ENCODE measurements at regions not wholly inside any gene's neighbourhood (a gene's known extent, or its start where the extent isn't known, plus 50 kb on each side); places are given as distances from the start of the nearest gene placed in this dataset.

GRCh38 chr1:42096554-42096953 is 56.7 kb upstream of the GUCA2B start:
- no peaks in the 10 kb centered on the region for H3K36me3 Mint-ChIP-seq
- no peaks in the 10 kb centered on the region for H3K4me1 Mint-ChIP-seq
- no peak overlapping the region for H3K4me3 Mint-ChIP-seq
- ATAC-seq (no peak), DNase-seq (ENCODE audit: low spot score in 2 of 2) (no peak)
- peaks cover 9% of the 10 kb centered on the region for H3K9me3 Mint-ChIP-seq
- no peak overlapping the region for H3K27ac Mint-ChIP-seq

- Mint-ChIP-seq H3K4me1 (no peaks in the 10 kb centered on the region), H3K36me3 (no peaks in the 10 kb centered on the region), H3K4me3 (no peak overlapping the region), H3K9me3 (peaks cover 13% of the 10 kb centered on the region), H3K27ac (no peak overlapping the region)
- DNase-seq (ENCODE audit: low spot score in 2 of 2) = no peak
- no peak for ATAC-seq
These were observed 64.0 kb upstream of the GUCA2B start for GRCh38 chr1:42089246-42089645.

GRCh38 chr1:42086146-42086545 is 67.1 kb upstream of the GUCA2B start:
- Mint-ChIP-seq H3K4me1 (no peaks in the 10 kb centered on the region), H3K4me3 (no peak overlapping the region), H3K36me3 (no peaks in the 10 kb centered on the region), H3K9me3 (peaks cover 9% of the 10 kb centered on the region), H3K27ac (no peak overlapping the region)
- DNase-seq (ENCODE audit: low spot score in 2 of 2) (no peak), ATAC-seq (no peak)

GRCh38 chr1:42085596-42085995 is 67.6 kb upstream of the GUCA2B start:
- Mint-ChIP-seq H3K36me3 (no peaks in the 10 kb centered on the region), H3K4me1 (no peaks in the 10 kb centered on the region), H3K4me3 (no peak overlapping the region), H3K9me3 (peaks cover 11% of the 10 kb centered on the region), H3K27ac (no peak overlapping the region)
- no peak for DNase-seq (ENCODE audit: low spot score in 2 of 2)
- no peak for ATAC-seq

- Mint-ChIP-seq H3K36me3 (no peaks in the 10 kb centered on the region), H3K9me3 (peaks cover 13% of the 10 kb centered on the region), H3K4me3 (no peak overlapping the region), H3K4me1 (no peaks in the 10 kb centered on the region), H3K27ac (no peak overlapping the region)
- DNase-seq (ENCODE audit: low spot score in 2 of 2) (no peak), ATAC-seq (no peak)
These were observed 71.7 kb upstream of the GUCA2B start for GRCh38 chr1:42081475-42081874.

GRCh38 chr1:42075179-42075578 is 78.0 kb upstream of the GUCA2B start:
- Mint-ChIP-seq H3K4me3 (no peak overlapping the region), H3K4me1 (no peaks in the 10 kb centered on the region), H3K36me3 (no peaks in the 10 kb centered on the region), H3K9me3 (peaks cover 8% of the 10 kb centered on the region), H3K27ac (no peak overlapping the region)
- DNase-seq (ENCODE audit: low spot score in 2 of 2) (no peak), ATAC-seq (no peak)

GRCh38 chr1:42070996-42071395 is 82.2 kb upstream of the GUCA2B start:
- H3K4me3 Mint-ChIP-seq = no peak overlapping the region
- H3K4me1 Mint-ChIP-seq = no peaks in the 10 kb centered on the region
- DNase-seq (ENCODE audit: low spot score in 2 of 2) = no peak
- no peaks in the 10 kb centered on the region for H3K9me3 Mint-ChIP-seq
- ATAC-seq = no peak
- no peak overlapping the region for H3K27ac Mint-ChIP-seq
- H3K36me3 Mint-ChIP-seq = no peaks in the 10 kb centered on the region

- H3K27ac Mint-ChIP-seq = no peak overlapping the region
- DNase-seq (ENCODE audit: low spot score in 2 of 2) = no peak
- H3K9me3 Mint-ChIP-seq = peaks cover 11% of the 10 kb centered on the region
- H3K4me3 Mint-ChIP-seq = no peak overlapping the region
- no peak for ATAC-seq
- no peaks in the 10 kb centered on the region for H3K36me3 Mint-ChIP-seq
- no peaks in the 10 kb centered on the region for H3K4me1 Mint-ChIP-seq
These were observed 95.4 kb upstream of the GUCA2B start for GRCh38 chr1:42057800-42058199.

- H3K36me3 Mint-ChIP-seq = no peaks in the 10 kb centered on the region
- ATAC-seq = no peak
- DNase-seq (ENCODE audit: low spot score in 2 of 2) = no peak
- no peak overlapping the region for H3K4me3 Mint-ChIP-seq
- no peak overlapping the region for H3K27ac Mint-ChIP-seq
- H3K4me1 Mint-ChIP-seq = no peaks in the 10 kb centered on the region
- peaks cover 11% of the 10 kb centered on the region for H3K9me3 Mint-ChIP-seq
These were observed 96.8 kb upstream of the GUCA2B start for GRCh38 chr1:42056460-42056859.

GRCh38 chr1:42055061-42055460 is 98.1 kb upstream of the GUCA2B start:
- ATAC-seq (no peak), DNase-seq (ENCODE audit: low spot score in 2 of 2) (no peak)
- Mint-ChIP-seq H3K4me1 (no peaks in the 10 kb centered on the region), H3K27ac (no peak overlapping the region), H3K9me3 (peaks cover 11% of the 10 kb centered on the region), H3K36me3 (no peaks in the 10 kb centered on the region), H3K4me3 (no peak overlapping the region)

- ATAC-seq = no peak
- no peak overlapping the region for H3K4me3 Mint-ChIP-seq
- H3K4me1 Mint-ChIP-seq = no peaks in the 10 kb centered on the region
- no peak for DNase-seq (ENCODE audit: low spot score in 2 of 2)
- H3K27ac Mint-ChIP-seq = no peak overlapping the region
- H3K36me3 Mint-ChIP-seq = no peaks in the 10 kb centered on the region
- H3K9me3 Mint-ChIP-seq = no peaks in the 10 kb centered on the region
These were observed 101.0 kb upstream of the GUCA2B start for GRCh38 chr1:42052072-42052699.

- H3K27ac Mint-ChIP-seq = no peak overlapping the region
- H3K4me3 Mint-ChIP-seq = no peak overlapping the region
- no peaks in the 10 kb centered on the region for H3K36me3 Mint-ChIP-seq
- no peaks in the 10 kb centered on the region for H3K9me3 Mint-ChIP-seq
- no peak for ATAC-seq
- no peaks in the 10 kb centered on the region for H3K4me1 Mint-ChIP-seq
- DNase-seq (ENCODE audit: low spot score in 2 of 2) = no peak
These were observed 105.7 kb upstream of the GUCA2B start for GRCh38 chr1:42047508-42047880.

GRCh38 chr1:42046761-42047507 is 106.3 kb upstream of the GUCA2B start:
- Mint-ChIP-seq H3K27ac (no peak overlapping the region), H3K36me3 (no peaks in the 10 kb centered on the region), H3K4me3 (no peak overlapping the region), H3K4me1 (no peaks in the 10 kb centered on the region), H3K9me3 (no peaks in the 10 kb centered on the region)
- DNase-seq (ENCODE audit: low spot score in 2 of 2) = no peak
- ATAC-seq = no peak

- no peak overlapping the region for H3K27ac Mint-ChIP-seq
- H3K9me3 Mint-ChIP-seq = no peaks in the 10 kb centered on the region
- ATAC-seq = no peak
- no peak overlapping the region for H3K4me3 Mint-ChIP-seq
- no peaks in the 10 kb centered on the region for H3K36me3 Mint-ChIP-seq
- H3K4me1 Mint-ChIP-seq = no peaks in the 10 kb centered on the region
- no peak for DNase-seq (ENCODE audit: low spot score in 2 of 2)
These were observed 108.9 kb upstream of the GUCA2B start for GRCh38 chr1:42044346-42044745.

GRCh38 chr1:42043811-42044210 is 109.4 kb upstream of the GUCA2B start:
- Mint-ChIP-seq H3K4me3 (no peak overlapping the region), H3K27ac (no peak overlapping the region), H3K4me1 (no peaks in the 10 kb centered on the region), H3K36me3 (no peaks in the 10 kb centered on the region), H3K9me3 (no peaks in the 10 kb centered on the region)
- no peak for DNase-seq (ENCODE audit: low spot score in 2 of 2)
- ATAC-seq = no peak

GRCh38 chr1:42043182-42043581 is 110.0 kb upstream of the GUCA2B start:
- Mint-ChIP-seq H3K27ac (no peak overlapping the region), H3K9me3 (no peaks in the 10 kb centered on the region), H3K4me3 (no peak overlapping the region), H3K4me1 (no peaks in the 10 kb centered on the region), H3K36me3 (no peaks in the 10 kb centered on the region)
- ATAC-seq (no peak), DNase-seq (ENCODE audit: low spot score in 2 of 2) (no peak)
